Sigmoid colon (tissue), 4 donors: ENCODE measurements at regions not wholly inside any gene's neighbourhood (a gene's known extent, or its start where the extent isn't known, plus 50 kb on each side); places are given as distances from the start of the nearest gene placed in this dataset.

Experiments
- POLR2A ChIP-seq, 2 donors: fragments of 450-650 bp; IDR thresholded peaks; one replicate each; pipeline ENCODE4 v1.6.1; 2016; ENCODE audit warnings: antibody characterized with exemption in 2 of 2, mild to moderate bottlenecking in 2 of 2, moderate library complexity in 2 of 2
- POLR2AphosphoS5 ChIP-seq, 4 donors: sonication (generic); formaldehyde crosslinking; IDR thresholded peaks; one replicate each; pipeline ENCODE4 v1.6.1; 2017; ENCODE audit warnings: antibody characterized with exemption in 4 of 4
- TF ChIP-seq, protein P1 (sequence below), 4 experiments: fragments of 450-650 bp in 3 of 4; fragments of 200-600 bp in 1 of 4; IDR thresholded peaks; one replicate each; pipeline ENCODE4 v1.5.1; 2016 to 2019; ENCODE audit warnings: antibody characterized with exemption in 4 of 4, mild to moderate bottlenecking in 3 of 4, moderate library complexity in 2 of 4

DNA sequence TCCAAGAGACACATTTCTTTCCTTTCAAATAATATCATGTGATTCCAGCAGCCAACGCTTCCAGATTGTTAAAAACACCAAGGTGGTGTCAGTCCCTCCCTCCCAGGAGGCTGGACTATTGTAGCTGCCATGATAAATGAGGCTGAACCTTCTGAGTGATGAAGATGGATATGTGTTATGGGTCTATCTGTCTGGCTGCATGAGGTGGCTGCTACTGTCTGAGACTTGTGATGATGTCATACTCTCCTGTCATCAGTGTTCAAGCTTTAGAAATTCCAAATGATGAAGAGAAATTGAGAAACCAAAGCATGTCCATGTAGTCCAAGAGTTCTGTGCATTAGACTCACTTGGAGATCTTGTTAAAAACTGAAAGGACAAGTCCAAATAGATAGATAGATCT lies 683.0 kb downstream of the NTRK3 start:
- TF ChIP-seq POLR2AphosphoS5 (IDR thresholded peaks at IDR 0.05) (no peak), POLR2A (IDR thresholded peaks at IDR 0.05) (no peak)
- TF ChIP-seq, protein P1, sequence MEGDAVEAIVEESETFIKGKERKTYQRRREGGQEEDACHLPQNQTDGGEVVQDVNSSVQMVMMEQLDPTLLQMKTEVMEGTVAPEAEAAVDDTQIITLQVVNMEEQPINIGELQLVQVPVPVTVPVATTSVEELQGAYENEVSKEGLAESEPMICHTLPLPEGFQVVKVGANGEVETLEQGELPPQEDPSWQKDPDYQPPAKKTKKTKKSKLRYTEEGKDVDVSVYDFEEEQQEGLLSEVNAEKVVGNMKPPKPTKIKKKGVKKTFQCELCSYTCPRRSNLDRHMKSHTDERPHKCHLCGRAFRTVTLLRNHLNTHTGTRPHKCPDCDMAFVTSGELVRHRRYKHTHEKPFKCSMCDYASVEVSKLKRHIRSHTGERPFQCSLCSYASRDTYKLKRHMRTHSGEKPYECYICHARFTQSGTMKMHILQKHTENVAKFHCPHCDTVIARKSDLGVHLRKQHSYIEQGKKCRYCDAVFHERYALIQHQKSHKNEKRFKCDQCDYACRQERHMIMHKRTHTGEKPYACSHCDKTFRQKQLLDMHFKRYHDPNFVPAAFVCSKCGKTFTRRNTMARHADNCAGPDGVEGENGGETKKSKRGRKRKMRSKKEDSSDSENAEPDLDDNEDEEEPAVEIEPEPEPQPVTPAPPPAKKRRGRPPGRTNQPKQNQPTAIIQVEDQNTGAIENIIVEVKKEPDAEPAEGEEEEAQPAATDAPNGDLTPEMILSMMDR (IDR thresholded peaks at IDR 0.05) = no peak
